ENCODE measurements at regions not wholly inside any gene's neighbourhood (a gene's known extent, or its start where the extent isn't known, plus 50 kb on each side); places are given as distances from the start of the nearest gene placed in this dataset.

DNA sequence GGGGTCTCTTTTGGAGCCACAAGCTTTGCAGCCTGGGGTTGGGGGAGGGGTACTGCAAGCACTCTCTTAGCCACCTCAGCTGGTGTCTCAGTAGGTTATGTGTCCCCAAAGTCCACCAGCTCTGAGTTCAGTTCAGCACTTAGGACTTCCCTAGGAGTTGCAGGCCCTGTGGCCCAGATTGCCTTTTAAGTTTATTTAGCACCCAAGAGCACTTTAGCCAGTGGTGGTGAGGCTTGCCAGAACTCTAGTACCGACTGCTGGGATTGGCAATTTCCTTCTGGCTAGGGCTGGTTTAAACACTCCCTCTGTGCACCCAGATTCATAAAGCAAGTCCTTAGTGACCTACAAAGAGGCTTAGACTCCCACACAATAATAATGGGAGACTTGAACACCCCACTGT, 489.9 kb upstream of the RPS6KA3 start:
- no peak for TF ChIP-seq CTCF (IDR thresholded peaks at IDR 0.05; ENCODE audit: low read length, missing control alignments)
- H3K4me3 ChIP-seq (replicated peaks; ENCODE audit: low read depth, low read length), result no peak overlapping the region
- no peak for DNase-seq (ENCODE audit: low read depth)

DNA sequence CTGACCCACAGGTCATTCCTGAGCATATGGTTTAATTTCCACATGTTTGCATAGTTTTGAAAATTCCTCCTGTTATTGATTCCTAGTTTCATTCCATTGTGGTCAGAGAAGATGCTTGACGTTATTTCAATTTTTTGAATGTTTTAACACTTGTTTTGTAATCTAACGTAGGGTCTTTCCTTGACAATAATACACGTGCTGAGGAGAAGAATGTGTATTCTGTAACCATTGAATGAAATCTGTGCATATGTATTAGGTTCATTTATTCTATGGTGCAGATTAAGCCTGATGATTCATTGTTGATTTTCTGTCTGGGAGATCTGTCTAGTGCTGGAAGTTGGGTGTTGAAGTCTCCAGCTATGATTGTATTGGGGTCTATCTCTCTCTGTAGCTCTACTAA, 486.4 kb upstream of the RPS6KA3 start:
- TF ChIP-seq CTCF (IDR thresholded peaks at IDR 0.05; ENCODE audit: low read length, missing control alignments), result no peak
- DNase-seq (ENCODE audit: low read depth), result no peak
- no peak overlapping the region for H3K4me3 ChIP-seq (replicated peaks; ENCODE audit: low read depth, low read length)

- no peak for TF ChIP-seq CTCF (IDR thresholded peaks at IDR 0.05; ENCODE audit: low read length, missing control alignments)
- DNase-seq (ENCODE audit: low read depth), result no peak
- H3K4me3 ChIP-seq (replicated peaks; ENCODE audit: low read depth, low read length), result no peak overlapping the region
Measured at GRCh38 chrX:20746690-20747089, 480.0 kb upstream of the RPS6KA3 start.

- TF ChIP-seq CTCF (IDR thresholded peaks at IDR 0.05; ENCODE audit: low read length, missing control alignments), result no peak
- no peak for DNase-seq (ENCODE audit: low read depth)
- H3K4me3 ChIP-seq (replicated peaks; ENCODE audit: low read depth, low read length), result no peak overlapping the region
Measured at GRCh38 chrX:20743046-20743445, 476.3 kb upstream of the RPS6KA3 start.

GRCh38 chrX:20742106-20742505, 475.4 kb upstream of the RPS6KA3 start:
- no peak overlapping the region for H3K4me3 ChIP-seq (replicated peaks; ENCODE audit: low read depth, low read length)
- peak; percentile 4 for DNase-seq (ENCODE audit: low read depth)
- no peak for TF ChIP-seq CTCF (IDR thresholded peaks at IDR 0.05; ENCODE audit: low read length, missing control alignments)

- no peak for DNase-seq (ENCODE audit: low read depth)
- no peak overlapping the region for H3K4me3 ChIP-seq (replicated peaks; ENCODE audit: low read depth, low read length)
- TF ChIP-seq CTCF (IDR thresholded peaks at IDR 0.05; ENCODE audit: low read length, missing control alignments), result no peak
Measured at GRCh38 chrX:20740443-20740842, 473.7 kb upstream of the RPS6KA3 start.

GRCh38 chrX:20739038-20739745, 472.5 kb upstream of the RPS6KA3 start:
- no peak overlapping the region for H3K4me3 ChIP-seq (replicated peaks; ENCODE audit: low read depth, low read length)
- no peak for TF ChIP-seq CTCF (IDR thresholded peaks at IDR 0.05; ENCODE audit: low read length, missing control alignments)
- no peak for DNase-seq (ENCODE audit: low read depth)
